H1 (cell line): ENCODE measurements at regions not wholly inside any gene's neighbourhood (a gene's known extent, or its start where the extent isn't known, plus 50 kb on each side); places are given as distances from the start of the nearest gene placed in this dataset.

Experiments
- CHD1 ChIP-seq: IDR thresholded peaks from 2 replicates; pipeline ENCODE4 v1.6.1; 2012; ENCODE audit warnings: low read depth, low read length, improper control_type of control experiment
- CHD7 ChIP-seq: fragments of 300-600 bp; sonication (generic); IDR thresholded peaks from 2 replicates; pipeline ENCODE4 v1.7.1; 2012; ENCODE audit warnings: low read length, moderate library complexity, mild to moderate bottlenecking, inconsistent platforms; ENCODE audit not compliant: insufficient replicate concordance

GRCh38 chr6:3949521-3949920, 100.3 kb downstream of the FAM50B start (continued):
- TF ChIP-seq CHD7 = no peak
- no peak for TF ChIP-seq CHD1
